HG02610 (cell line): ENCODE measurements at regions not wholly inside any gene's neighbourhood (a gene's known extent, or its start where the extent isn't known, plus 50 kb on each side); places are given as distances from the start of the nearest gene placed in this dataset.

ENCODE experiments used
- ATAC-seq: cut with Tn5 transposase; IDR thresholded peaks from one replicate; pipeline ENCODE4 v1.9.1; 2021; ENCODE audit warnings: mild to moderate bottlenecking, moderate library complexity; ENCODE audit not compliant: unreplicated experiment

GRCh38 chr4:122516376-122516775, 59.9 kb upstream of the IL2 start:
- no peak for ATAC-seq

- ATAC-seq, result no peak
Observed at GRCh38 chr4:122514671-122515070, 58.1 kb upstream of the IL2 start.

GRCh38 chr4:122512430-122512829, 55.9 kb upstream of the IL2 start:
- ATAC-seq, result peak; percentile 68

GRCh38 chr4:122508083-122508482, 51.6 kb upstream of the IL2 start:
- ATAC-seq, result peak; percentile 42
